ENCODE measurements at regions not wholly inside any gene's neighbourhood (a gene's known extent, or its start where the extent isn't known, plus 50 kb on each side); places are given as distances from the start of the nearest gene placed in this dataset.

DNA sequence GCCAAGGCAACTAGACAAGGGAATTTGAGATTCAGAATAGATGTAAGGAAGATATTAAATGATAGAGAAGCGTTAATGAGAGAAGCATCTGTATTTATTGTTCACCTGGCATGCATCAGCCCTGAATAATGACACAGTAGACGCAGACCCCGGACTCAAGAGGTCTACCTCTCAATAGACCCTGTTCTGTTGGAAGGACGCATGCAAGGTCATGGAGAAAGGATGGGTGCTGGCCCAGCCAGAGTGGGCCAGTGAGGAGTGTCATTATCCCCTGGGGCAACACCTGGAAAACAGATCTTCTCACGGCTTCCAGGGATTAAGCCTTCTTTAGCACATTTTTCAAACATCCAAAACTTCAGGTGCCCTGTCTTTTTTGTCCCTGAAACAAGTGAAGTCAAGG is 461.0 kb downstream of the EIPR1 start:
- Mint-ChIP-seq H3K9me3 (ENCODE audit: unreplicated experiment) (peaks cover 17% of the 10 kb centered on the region), H3K4me1 (ENCODE audit: insufficient read depth, unreplicated experiment) (no peaks in the 10 kb centered on the region), H3K4me3 (ENCODE audit: unreplicated experiment) (no peak overlapping the region), H3K36me3 (ENCODE audit: insufficient read depth, unreplicated experiment) (no peaks in the 10 kb centered on the region), H3K27ac (ENCODE audit: low read depth, unreplicated experiment) (no peak overlapping the region), H3K27me3 (ENCODE audit: insufficient read depth, unreplicated experiment) (no peaks in the 10 kb centered on the region)
- POLR2A ChIA-PET, result no interaction called here
- intact Hi-C loops (cut with micrococcal nuclease), result no loop called here
- TF ChIP-seq, protein P1, sequence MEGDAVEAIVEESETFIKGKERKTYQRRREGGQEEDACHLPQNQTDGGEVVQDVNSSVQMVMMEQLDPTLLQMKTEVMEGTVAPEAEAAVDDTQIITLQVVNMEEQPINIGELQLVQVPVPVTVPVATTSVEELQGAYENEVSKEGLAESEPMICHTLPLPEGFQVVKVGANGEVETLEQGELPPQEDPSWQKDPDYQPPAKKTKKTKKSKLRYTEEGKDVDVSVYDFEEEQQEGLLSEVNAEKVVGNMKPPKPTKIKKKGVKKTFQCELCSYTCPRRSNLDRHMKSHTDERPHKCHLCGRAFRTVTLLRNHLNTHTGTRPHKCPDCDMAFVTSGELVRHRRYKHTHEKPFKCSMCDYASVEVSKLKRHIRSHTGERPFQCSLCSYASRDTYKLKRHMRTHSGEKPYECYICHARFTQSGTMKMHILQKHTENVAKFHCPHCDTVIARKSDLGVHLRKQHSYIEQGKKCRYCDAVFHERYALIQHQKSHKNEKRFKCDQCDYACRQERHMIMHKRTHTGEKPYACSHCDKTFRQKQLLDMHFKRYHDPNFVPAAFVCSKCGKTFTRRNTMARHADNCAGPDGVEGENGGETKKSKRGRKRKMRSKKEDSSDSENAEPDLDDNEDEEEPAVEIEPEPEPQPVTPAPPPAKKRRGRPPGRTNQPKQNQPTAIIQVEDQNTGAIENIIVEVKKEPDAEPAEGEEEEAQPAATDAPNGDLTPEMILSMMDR (IDR thresholded peaks at IDR 0.05; ENCODE audit: unreplicated experiment), result no peak
- CTCF ChIA-PET, result interaction anchor here (0.6 kb wide), 1 partner anchor 20 kb away, joined by 3 read pairs; no protein-coding TSS in a partner anchor
- no TSS peak for BruUV-seq (replicated peaks)
- no peak for DNase-seq (ENCODE audit: unreplicated experiment)

DNA sequence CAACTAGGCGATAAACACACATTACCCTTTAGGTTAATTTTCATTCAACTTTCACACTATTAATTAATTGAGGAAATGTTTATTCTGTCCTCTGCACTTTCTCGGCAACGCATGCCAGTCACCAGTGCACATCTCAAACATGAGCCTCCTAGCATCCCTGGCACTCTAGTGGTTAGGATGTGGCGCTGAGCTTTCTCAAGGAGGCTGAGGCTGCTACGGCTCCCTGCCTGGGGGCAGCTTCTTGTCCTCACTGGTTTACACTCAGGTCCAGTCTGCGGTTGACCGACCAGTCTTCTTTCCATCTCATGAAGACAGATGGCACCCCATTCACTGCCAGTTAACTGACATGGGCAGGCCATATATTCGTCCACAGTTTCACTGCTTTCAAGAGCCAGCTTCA is 463.4 kb downstream of the EIPR1 start:
- Mint-ChIP-seq H3K27me3 (ENCODE audit: insufficient read depth, unreplicated experiment) (no peaks in the 10 kb centered on the region), H3K4me1 (ENCODE audit: insufficient read depth, unreplicated experiment) (no peaks in the 10 kb centered on the region), H3K27ac (ENCODE audit: low read depth, unreplicated experiment) (no peak overlapping the region), H3K36me3 (ENCODE audit: insufficient read depth, unreplicated experiment) (no peaks in the 10 kb centered on the region), H3K9me3 (ENCODE audit: unreplicated experiment) (peaks cover 17% of the 10 kb centered on the region), H3K4me3 (ENCODE audit: unreplicated experiment) (no peak overlapping the region)
- POLR2A ChIA-PET, result no interaction called here
- CTCF ChIA-PET, result interaction anchor here (0.7 kb wide), 1 partner anchor 460 kb away, joined by 3 read pairs; no protein-coding TSS in a partner anchor
- intact Hi-C loops (cut with micrococcal nuclease), result no loop called here
- TF ChIP-seq, protein P1 (IDR thresholded peaks at IDR 0.05; ENCODE audit: unreplicated experiment), result no peak
- no TSS peak for BruUV-seq (replicated peaks)
- DNase-seq (ENCODE audit: unreplicated experiment), result no peak

DNA sequence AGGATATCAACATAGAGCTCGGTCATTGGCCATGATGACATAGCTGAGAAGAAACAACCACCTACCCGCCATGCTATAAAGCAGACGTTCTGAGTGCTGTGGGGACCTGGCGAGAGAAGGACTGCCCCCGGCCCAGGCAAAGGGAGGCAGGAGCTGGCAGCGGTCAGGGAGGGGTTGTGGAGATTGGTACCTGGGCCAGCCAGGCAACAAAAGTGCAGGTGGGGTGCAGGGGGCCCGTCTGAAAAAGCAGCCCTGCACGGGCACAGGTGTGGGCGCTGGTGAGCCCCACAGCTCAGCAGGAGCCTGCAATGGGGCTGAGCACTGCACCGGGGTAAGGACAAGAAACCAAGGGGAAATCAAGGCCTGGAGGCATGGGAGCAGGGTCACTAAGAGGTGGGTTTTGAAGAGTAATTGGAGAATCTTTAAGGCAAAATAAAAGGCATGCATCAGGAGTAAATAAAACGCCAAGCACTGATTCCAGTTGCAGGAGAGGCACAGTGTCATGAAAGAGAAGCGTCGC is 464.0 kb downstream of the EIPR1 start:
- no peak for DNase-seq (ENCODE audit: unreplicated experiment)
- TF ChIP-seq, protein P1 (IDR thresholded peaks at IDR 0.05; ENCODE audit: unreplicated experiment), result no peak
- no peak overlapping the region for H3K4me3 Mint-ChIP-seq (ENCODE audit: unreplicated experiment)
- ChIA-PET POLR2A (no interaction called here), CTCF (no interaction called here)
- H3K36me3 Mint-ChIP-seq (ENCODE audit: insufficient read depth, unreplicated experiment), result no peaks in the 10 kb centered on the region
- H3K27ac Mint-ChIP-seq (ENCODE audit: low read depth, unreplicated experiment), result no peak overlapping the region
- H3K27me3 Mint-ChIP-seq (ENCODE audit: insufficient read depth, unreplicated experiment), result no peaks in the 10 kb centered on the region
- intact Hi-C loops (cut with micrococcal nuclease), result no loop called here
- peaks cover 17% of the 10 kb centered on the region for H3K9me3 Mint-ChIP-seq (ENCODE audit: unreplicated experiment)
- no peaks in the 10 kb centered on the region for H3K4me1 Mint-ChIP-seq (ENCODE audit: insufficient read depth, unreplicated experiment)
- BruUV-seq (replicated peaks), result no TSS peak

DNA sequence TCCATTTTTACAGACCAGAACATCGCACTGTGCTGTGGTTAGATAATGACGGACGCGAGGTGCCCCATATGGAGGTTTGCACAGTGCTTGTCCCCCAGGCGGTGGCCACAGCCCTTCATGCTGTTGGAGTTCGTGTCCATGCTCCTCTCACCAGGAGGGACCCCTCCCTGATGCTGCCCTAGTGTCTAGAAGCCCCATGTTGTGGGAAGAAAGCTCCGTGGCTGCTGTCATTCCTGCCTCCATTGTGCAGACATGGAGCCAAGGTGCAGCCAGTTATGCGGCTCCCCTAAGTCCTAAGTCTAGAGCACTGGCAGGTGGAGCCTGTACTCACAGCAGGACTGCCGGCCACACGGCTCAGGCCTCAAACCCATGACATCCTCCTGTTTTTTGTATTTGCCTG is 464.9 kb downstream of the EIPR1 start:
- TF ChIP-seq, protein P1 (IDR thresholded peaks at IDR 0.05; ENCODE audit: unreplicated experiment), result no peak
- no peaks in the 10 kb centered on the region for H3K27me3 Mint-ChIP-seq (ENCODE audit: insufficient read depth, unreplicated experiment)
- DNase-seq (ENCODE audit: unreplicated experiment), result no peak
- H3K9me3 Mint-ChIP-seq (ENCODE audit: unreplicated experiment), result peaks cover 17% of the 10 kb centered on the region
- ChIA-PET CTCF (interaction anchor here (0.6 kb wide), 1 partner anchor 420 kb away, joined by 3 read pairs; no protein-coding TSS in a partner anchor), POLR2A (no interaction called here)
- BruUV-seq (replicated peaks), result no TSS peak
- no peaks in the 10 kb centered on the region for H3K36me3 Mint-ChIP-seq (ENCODE audit: insufficient read depth, unreplicated experiment)
- no peak overlapping the region for H3K27ac Mint-ChIP-seq (ENCODE audit: low read depth, unreplicated experiment)
- H3K4me3 Mint-ChIP-seq (ENCODE audit: unreplicated experiment), result no peak overlapping the region
- intact Hi-C loops (cut with micrococcal nuclease), result no loop called here
- no peaks in the 10 kb centered on the region for H3K4me1 Mint-ChIP-seq (ENCODE audit: insufficient read depth, unreplicated experiment)

All from MCF 10A (cell line).